ENCODE measurements at regions not wholly inside any gene's neighbourhood (a gene's known extent, or its start where the extent isn't known, plus 50 kb on each side); places are given as distances from the start of the nearest gene placed in this dataset.
"Not testable (repeated sequence)": the region's sequence is repeated elsewhere in the genome, so short reads cannot be mapped to it uniquely, and the experiment has no call there.

GRCh38 chr3:135633078-135633477 is 332.4 kb upstream of the PPP2R3A start:
- no peak overlapping the region for H3K27ac Mint-ChIP-seq
- ATAC-seq (no peak), DNase-seq (no peak)
- no peaks in the 10 kb centered on the region for H3K36me3 Mint-ChIP-seq (ENCODE audit: low read depth)
- ChIA-PET CTCF (no interaction called here), POLR2A (no interaction called here)
- H3K4me3 Mint-ChIP-seq, result no peak overlapping the region
- H3K27me3 Mint-ChIP-seq (ENCODE audit: low read depth), result no peaks in the 10 kb centered on the region
- H3K9me3 Mint-ChIP-seq (ENCODE audit: insufficient read depth), result no peaks in the 10 kb centered on the region
- no peaks in the 10 kb centered on the region for H3K4me1 Mint-ChIP-seq (ENCODE audit: low read depth)

GRCh38 chr3:135636596-135636995 is 328.9 kb upstream of the PPP2R3A start:
- ChIA-PET POLR2A (no interaction called here), CTCF (no interaction called here)
- H3K4me3 Mint-ChIP-seq, result no peak overlapping the region
- no peaks in the 10 kb centered on the region for H3K27me3 Mint-ChIP-seq (ENCODE audit: low read depth)
- no peaks in the 10 kb centered on the region for H3K36me3 Mint-ChIP-seq (ENCODE audit: low read depth)
- H3K4me1 Mint-ChIP-seq (ENCODE audit: low read depth), result no peaks in the 10 kb centered on the region
- no peaks in the 10 kb centered on the region for H3K9me3 Mint-ChIP-seq (ENCODE audit: insufficient read depth)
- DNase-seq, result no peak
- ATAC-seq, result no peak
- H3K27ac Mint-ChIP-seq, result no peak overlapping the region

GRCh38 chr3:135637013-135637412 is 328.5 kb upstream of the PPP2R3A start:
- no peak overlapping the region for H3K4me3 Mint-ChIP-seq
- DNase-seq, result no peak
- ATAC-seq, result no peak
- no peaks in the 10 kb centered on the region for H3K27me3 Mint-ChIP-seq (ENCODE audit: low read depth)
- H3K9me3 Mint-ChIP-seq (ENCODE audit: insufficient read depth), result no peaks in the 10 kb centered on the region
- H3K36me3 Mint-ChIP-seq (ENCODE audit: low read depth), result no peaks in the 10 kb centered on the region
- no peaks in the 10 kb centered on the region for H3K4me1 Mint-ChIP-seq (ENCODE audit: low read depth)
- H3K27ac Mint-ChIP-seq, result no peak overlapping the region
- ChIA-PET POLR2A (no interaction called here), CTCF (no interaction called here)

GRCh38 chr3:135641761-135642160 is 323.8 kb upstream of the PPP2R3A start:
- no peaks in the 10 kb centered on the region for H3K27me3 Mint-ChIP-seq (ENCODE audit: low read depth)
- DNase-seq, result no peak
- H3K36me3 Mint-ChIP-seq (ENCODE audit: low read depth), result no peaks in the 10 kb centered on the region
- ChIA-PET CTCF (no interaction called here), POLR2A (no interaction called here)
- ATAC-seq, result no peak
- H3K27ac Mint-ChIP-seq, result no peak overlapping the region
- no peaks in the 10 kb centered on the region for H3K4me1 Mint-ChIP-seq (ENCODE audit: low read depth)
- no peak overlapping the region for H3K4me3 Mint-ChIP-seq
- no peaks in the 10 kb centered on the region for H3K9me3 Mint-ChIP-seq (ENCODE audit: insufficient read depth)

- no peaks in the 10 kb centered on the region for H3K36me3 Mint-ChIP-seq (ENCODE audit: low read depth)
- POLR2A ChIA-PET, result no interaction called here
- H3K4me3 Mint-ChIP-seq, result no peak overlapping the region
- H3K27me3 Mint-ChIP-seq (ENCODE audit: low read depth), result no peaks in the 10 kb centered on the region
- no peaks in the 10 kb centered on the region for H3K4me1 Mint-ChIP-seq (ENCODE audit: low read depth)
- ATAC-seq (no peak), DNase-seq (no peak)
- H3K9me3 Mint-ChIP-seq (ENCODE audit: insufficient read depth), result no peaks in the 10 kb centered on the region
- CTCF ChIA-PET, result no interaction called here
- H3K27ac Mint-ChIP-seq, result no peak overlapping the region
Observed at GRCh38 chr3:135645541-135645940, 320.0 kb upstream of the PPP2R3A start.

GRCh38 chr3:135646873-135647272 is 318.7 kb upstream of the PPP2R3A start:
- Mint-ChIP-seq H3K36me3 (ENCODE audit: low read depth) (no peaks in the 10 kb centered on the region), H3K27ac (no peak overlapping the region), H3K27me3 (ENCODE audit: low read depth) (no peaks in the 10 kb centered on the region), H3K4me3 (no peak overlapping the region), H3K9me3 (ENCODE audit: insufficient read depth) (no peaks in the 10 kb centered on the region), H3K4me1 (ENCODE audit: low read depth) (no peaks in the 10 kb centered on the region)
- DNase-seq, result no peak
- ChIA-PET CTCF (no interaction called here), POLR2A (no interaction called here)
- ATAC-seq, result no peak

GRCh38 chr3:135649361-135649760 is 316.2 kb upstream of the PPP2R3A start:
- no peak for ATAC-seq
- CTCF ChIA-PET, result no interaction called here

GRCh38 chr3:135650309-135650708 is 315.2 kb upstream of the PPP2R3A start:
- H3K9me3 Mint-ChIP-seq (ENCODE audit: insufficient read depth), result no peaks in the 10 kb centered on the region
- CTCF ChIA-PET, result no interaction called here
- H3K36me3 Mint-ChIP-seq (ENCODE audit: low read depth), result no peaks in the 10 kb centered on the region
- H3K27ac Mint-ChIP-seq, result no peak overlapping the region
- H3K4me1 Mint-ChIP-seq (ENCODE audit: low read depth), result no peaks in the 10 kb centered on the region
- POLR2A ChIA-PET, result no interaction called here
- no peaks in the 10 kb centered on the region for H3K27me3 Mint-ChIP-seq (ENCODE audit: low read depth)
- DNase-seq (no peak), ATAC-seq (no peak)
- no peak overlapping the region for H3K4me3 Mint-ChIP-seq

More at GRCh38 chr3:135649361-135649760, 316.2 kb upstream of the PPP2R3A start:
- H3K27ac Mint-ChIP-seq, result no peak overlapping the region
- H3K9me3 Mint-ChIP-seq (ENCODE audit: insufficient read depth), result no peaks in the 10 kb centered on the region
- H3K4me1 Mint-ChIP-seq (ENCODE audit: low read depth), result no peaks in the 10 kb centered on the region
- no peaks in the 10 kb centered on the region for H3K36me3 Mint-ChIP-seq (ENCODE audit: low read depth)
- H3K27me3 Mint-ChIP-seq (ENCODE audit: low read depth), result no peaks in the 10 kb centered on the region
- POLR2A ChIA-PET, result no interaction called here
- H3K4me3 Mint-ChIP-seq, result no peak overlapping the region
- DNase-seq, result no peak

- no peaks in the 10 kb centered on the region for H3K9me3 Mint-ChIP-seq (ENCODE audit: insufficient read depth)
- H3K4me3 Mint-ChIP-seq, result no peak overlapping the region
- H3K27ac Mint-ChIP-seq, result no peak overlapping the region
- no peaks in the 10 kb centered on the region for H3K36me3 Mint-ChIP-seq (ENCODE audit: low read depth)
- DNase-seq (no peak), ATAC-seq (no peak)
- ChIA-PET CTCF (no interaction called here), POLR2A (no interaction called here)
- no peaks in the 10 kb centered on the region for H3K4me1 Mint-ChIP-seq (ENCODE audit: low read depth)
- H3K27me3 Mint-ChIP-seq (ENCODE audit: low read depth), result no peaks in the 10 kb centered on the region
Observed at GRCh38 chr3:135652388-135652787, 313.1 kb upstream of the PPP2R3A start.

- Mint-ChIP-seq H3K9me3 (ENCODE audit: insufficient read depth) (no peaks in the 10 kb centered on the region), H3K27ac (no peak overlapping the region), H3K4me3 (no peak overlapping the region), H3K4me1 (ENCODE audit: low read depth) (no peaks in the 10 kb centered on the region), H3K27me3 (ENCODE audit: low read depth) (no peaks in the 10 kb centered on the region), H3K36me3 (ENCODE audit: low read depth) (no peaks in the 10 kb centered on the region)
- ATAC-seq (no peak), DNase-seq (no peak)
- ChIA-PET POLR2A (no interaction called here), CTCF (no interaction called here)
Observed at GRCh38 chr3:135655328-135655727, 310.2 kb upstream of the PPP2R3A start.

GRCh38 chr3:135658451-135658850 is 307.1 kb upstream of the PPP2R3A start:
- H3K9me3 Mint-ChIP-seq (ENCODE audit: insufficient read depth); ATAC-seq; H3K4me1 Mint-ChIP-seq (ENCODE audit: low read depth); CTCF ChIA-PET; H3K27me3 Mint-ChIP-seq (ENCODE audit: low read depth); DNase-seq; H3K4me3 Mint-ChIP-seq; POLR2A ChIA-PET; H3K36me3 Mint-ChIP-seq (ENCODE audit: low read depth); H3K27ac Mint-ChIP-seq: not testable (repeated sequence)

- no peaks in the 10 kb centered on the region for H3K36me3 Mint-ChIP-seq (ENCODE audit: low read depth)
- H3K4me1 Mint-ChIP-seq (ENCODE audit: low read depth), result no peaks in the 10 kb centered on the region
- no peak for DNase-seq
- no peak overlapping the region for H3K27ac Mint-ChIP-seq
- H3K27me3 Mint-ChIP-seq (ENCODE audit: low read depth), result no peaks in the 10 kb centered on the region
- ChIA-PET CTCF (no interaction called here), POLR2A (no interaction called here)
- no peak overlapping the region for H3K4me3 Mint-ChIP-seq
- ATAC-seq, result no peak
- H3K9me3 Mint-ChIP-seq (ENCODE audit: insufficient read depth), result no peaks in the 10 kb centered on the region
Observed at GRCh38 chr3:135667061-135667460, 298.5 kb upstream of the PPP2R3A start.

GRCh38 chr3:135674508-135674907 is 291.0 kb upstream of the PPP2R3A start:
- H3K27ac Mint-ChIP-seq, result no peak overlapping the region
- ATAC-seq, result no peak
- ChIA-PET CTCF (no interaction called here), POLR2A (no interaction called here)
- no peaks in the 10 kb centered on the region for H3K9me3 Mint-ChIP-seq (ENCODE audit: insufficient read depth)
- H3K27me3 Mint-ChIP-seq (ENCODE audit: low read depth), result no peaks in the 10 kb centered on the region
- no peak overlapping the region for H3K4me3 Mint-ChIP-seq
- no peaks in the 10 kb centered on the region for H3K36me3 Mint-ChIP-seq (ENCODE audit: low read depth)
- DNase-seq, result no peak
- H3K4me1 Mint-ChIP-seq (ENCODE audit: low read depth), result no peaks in the 10 kb centered on the region
